GM19324 (cell line): ENCODE measurements at regions not wholly inside any gene's neighbourhood (a gene's known extent, or its start where the extent isn't known, plus 50 kb on each side); places are given as distances from the start of the nearest gene placed in this dataset.

Source experiments
- ATAC-seq: cut with Tn5 transposase; IDR thresholded peaks from one replicate; pipeline ENCODE4 v1.9.1; 2021; ENCODE audit warnings: mild to moderate bottlenecking, moderate library complexity; ENCODE audit not compliant: unreplicated experiment, low FRiP score

- ATAC-seq: no peak
Measured at GRCh38 chr4:92100975-92101374, 202.8 kb upstream of the GRID2 start.

GRCh38 chr4:92101737-92102172 lies 202.0 kb upstream of the GRID2 start:
- ATAC-seq: no peak

- no peak for ATAC-seq
Measured at GRCh38 chr4:92104506-92104905, 199.3 kb upstream of the GRID2 start.

- ATAC-seq: no peak
Measured at GRCh38 chr4:92106816-92107215, 196.9 kb upstream of the GRID2 start.

- no peak for ATAC-seq
Measured at GRCh38 chr4:92111493-92111892, 192.3 kb upstream of the GRID2 start.

- no peak for ATAC-seq
Measured at GRCh38 chr4:92112805-92113204, 191.0 kb upstream of the GRID2 start.

- no peak for ATAC-seq
Measured at GRCh38 chr4:92120810-92121498, 182.8 kb upstream of the GRID2 start.

- no peak for ATAC-seq
Measured at GRCh38 chr4:92122911-92123310, 180.9 kb upstream of the GRID2 start.

GRCh38 chr4:92128676-92129075 lies 175.1 kb upstream of the GRID2 start:
- ATAC-seq: no peak

- no peak for ATAC-seq
Measured at GRCh38 chr4:92129408-92129994, 174.3 kb upstream of the GRID2 start.

GRCh38 chr4:92136434-92136833 lies 167.3 kb upstream of the GRID2 start:
- ATAC-seq: no peak

- ATAC-seq: no peak
Measured at GRCh38 chr4:92163348-92163747, 140.4 kb upstream of the GRID2 start.

GRCh38 chr4:92170340-92170739 lies 133.4 kb upstream of the GRID2 start:
- no peak for ATAC-seq

- ATAC-seq: no peak
Measured at GRCh38 chr4:92172203-92172602, 131.6 kb upstream of the GRID2 start.

- ATAC-seq: no peak
Measured at GRCh38 chr4:92175250-92175649, 128.5 kb upstream of the GRID2 start.

- ATAC-seq: no peak
Measured at GRCh38 chr4:92182006-92182735, 121.6 kb upstream of the GRID2 start.

GRCh38 chr4:92182736-92183407 lies 120.9 kb upstream of the GRID2 start:
- no peak for ATAC-seq

- no peak for ATAC-seq
Measured at GRCh38 chr4:92183825-92184224, 119.9 kb upstream of the GRID2 start.

GRCh38 chr4:92184566-92184965 lies 119.2 kb upstream of the GRID2 start:
- no peak for ATAC-seq

- no peak for ATAC-seq
Measured at GRCh38 chr4:92186239-92186638, 117.5 kb upstream of the GRID2 start.

- ATAC-seq: no peak
Measured at GRCh38 chr4:92189146-92189545, 114.6 kb upstream of the GRID2 start.
